HUES64 (cell line): ENCODE measurements at regions not wholly inside any gene's neighbourhood (a gene's known extent, or its start where the extent isn't known, plus 50 kb on each side); places are given as distances from the start of the nearest gene placed in this dataset.
"Not testable (repeated sequence)": the region's sequence is repeated elsewhere in the genome, so short reads cannot be mapped to it uniquely, and the experiment has no call there.

Experiments used
- H3K27ac ChIP-seq: 2 replicates; pipeline ENCODE4 v1.7.0; 2013; ENCODE audit warnings: low read depth, low read length, inconsistent platforms
- H3K27me3 ChIP-seq: 2 replicates; pipeline ENCODE4 v1.6.1; 2013; ENCODE audit warnings: mild to moderate bottlenecking, low read length; ENCODE audit not compliant: insufficient read depth
- H3K36me3 ChIP-seq: 2 replicates; pipeline ENCODE4 v1.6.1; 2013; ENCODE audit warnings: mild to moderate bottlenecking, low read length; ENCODE audit not compliant: insufficient read depth
- H3K4me1 ChIP-seq: 2 replicates; pipeline ENCODE4 v1.6.1; 2013; ENCODE audit warnings: mild to moderate bottlenecking, low read length, moderate library complexity; ENCODE audit not compliant: insufficient read depth
- H3K4me3 ChIP-seq: 2 replicates; pipeline ENCODE4 v1.5.1; 2013; ENCODE audit warnings: mild to moderate bottlenecking, low read length, moderate library complexity
- H3K9ac ChIP-seq: 2 replicates; pipeline ENCODE4 v1.6.1; 2013; ENCODE audit warnings: mild to moderate bottlenecking, low read depth, low read length
- H3K9me3 ChIP-seq: 2 replicates; pipeline ENCODE4 v1.6.1; 2013; ENCODE audit warnings: low read depth, low read length; ENCODE audit not compliant: insufficient read depth
- WGBS: fragments of 150-250, 120-280 bp; methylation state at CpG from one replicate; pipeline ENCODE4 v1.1.7; 2013; ENCODE audit warnings: missing lambda C conversion rate; 5-methylcytosine and 5-hydroxymethylcytosine counted together

DNA sequence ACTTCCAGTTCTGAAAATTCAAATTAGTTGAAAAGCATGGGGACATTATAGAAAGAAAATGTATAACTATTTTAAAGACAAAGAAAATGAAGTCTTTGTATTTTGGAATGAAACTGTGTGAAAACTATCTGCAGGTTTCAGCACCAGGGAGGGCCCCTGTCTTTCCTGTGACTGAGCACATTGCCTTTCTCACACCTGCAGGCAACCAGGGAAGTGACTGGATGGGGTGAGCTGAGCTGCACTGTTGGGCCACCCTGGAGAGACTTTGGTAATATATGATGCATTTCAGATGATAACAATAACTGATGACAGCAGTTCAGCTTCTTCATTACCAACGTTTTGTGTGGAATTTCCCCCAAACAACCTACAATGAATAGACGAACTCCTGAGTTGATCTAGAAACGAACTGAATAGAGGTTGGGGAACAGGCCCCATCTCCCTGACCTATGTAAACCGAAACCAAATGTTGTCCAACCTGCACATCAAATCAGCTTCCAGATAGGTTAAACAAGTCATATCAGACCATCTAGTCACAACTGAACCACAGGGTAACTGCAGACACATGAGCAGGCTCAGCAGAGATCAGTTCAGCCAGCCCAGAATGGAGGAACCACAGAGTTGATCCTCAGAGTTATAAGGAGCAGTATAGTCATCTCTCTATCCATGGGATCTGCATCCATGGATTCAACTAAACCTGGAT lies 1402.2 kb downstream of the RPIA start:
- WGBS = no CpG with 5 or more reads among the region's 4 CpGs
- not testable (repeated sequence) for H3K9me3 ChIP-seq, H3K27me3 ChIP-seq, H3K4me3 ChIP-seq, H3K9ac ChIP-seq, H3K4me1 ChIP-seq, H3K27ac ChIP-seq, H3K36me3 ChIP-seq

DNA sequence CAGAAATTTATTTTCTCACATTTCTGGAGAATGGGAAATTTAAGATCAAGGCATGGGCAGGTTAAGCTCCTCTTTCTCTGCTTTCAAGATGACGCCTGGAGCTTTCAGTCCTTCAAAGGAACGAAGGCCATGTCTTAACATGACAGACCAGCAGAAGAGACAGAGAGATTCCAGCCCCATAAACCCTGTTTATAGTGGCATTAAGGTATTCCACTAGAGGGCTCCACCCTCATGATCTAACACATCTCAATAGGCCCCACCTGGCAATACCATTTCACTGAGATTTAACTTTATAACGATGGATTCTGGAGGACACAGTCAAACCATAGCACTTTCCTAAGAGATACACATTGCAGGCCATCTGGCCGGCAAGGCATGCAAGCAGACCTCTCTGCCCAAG lies 1406.1 kb downstream of the RPIA start:
- H3K27me3 ChIP-seq, H3K36me3 ChIP-seq, H3K4me3 ChIP-seq, H3K9ac ChIP-seq, H3K9me3 ChIP-seq, H3K4me1 ChIP-seq, H3K27ac ChIP-seq: not testable (repeated sequence)
- 60% methylated on average over 1 of the region's 4 CpGs for WGBS

DNA sequence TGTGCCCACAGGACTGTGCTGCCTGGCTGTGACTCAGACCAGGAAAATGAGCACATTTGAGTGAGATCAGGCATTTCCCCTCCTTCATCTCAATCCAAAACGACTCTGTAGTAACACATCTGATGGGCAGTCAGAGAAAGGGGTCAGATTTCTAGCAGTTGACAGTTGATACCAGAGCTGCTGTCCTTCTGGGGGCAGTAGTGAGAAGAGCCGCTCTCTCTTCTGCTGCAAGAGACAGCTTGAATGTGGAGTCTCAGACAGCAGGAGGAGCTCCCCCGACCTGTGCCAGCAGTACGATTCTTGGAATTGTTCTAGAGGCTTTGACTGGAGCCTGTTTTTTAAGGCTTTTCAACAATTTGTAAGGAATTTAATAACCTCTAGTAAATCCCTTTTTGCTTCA lies 1413.7 kb downstream of the RPIA start:
- H3K27me3 ChIP-seq, H3K9ac ChIP-seq, H3K9me3 ChIP-seq, H3K36me3 ChIP-seq, H3K27ac ChIP-seq, H3K4me3 ChIP-seq, H3K4me1 ChIP-seq: not testable (repeated sequence)
- 67% methylated on average over 3 of the region's 4 CpGs for WGBS

DNA sequence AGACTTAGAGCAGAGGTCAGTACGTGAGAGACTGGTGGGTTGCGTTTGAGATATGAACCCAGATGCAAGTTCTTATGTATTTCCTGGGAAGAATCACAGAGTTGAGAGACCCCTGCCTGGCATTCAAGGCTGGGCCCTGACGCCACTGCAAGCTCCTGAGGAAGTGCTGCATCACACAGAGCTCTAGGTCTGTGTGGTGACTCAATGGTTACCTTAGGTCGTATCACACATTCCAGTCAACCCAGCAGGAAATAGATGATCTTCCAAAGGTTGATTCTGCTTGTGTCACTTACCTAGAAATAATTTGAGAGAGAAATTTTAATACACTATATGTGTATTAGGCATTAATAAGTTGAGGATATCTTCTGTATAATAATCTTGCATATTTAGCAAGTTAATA lies 1431.9 kb downstream of the RPIA start:
- not testable (repeated sequence) for H3K4me1 ChIP-seq, H3K27ac ChIP-seq, H3K9me3 ChIP-seq, H3K36me3 ChIP-seq, H3K4me3 ChIP-seq, H3K9ac ChIP-seq, H3K27me3 ChIP-seq
- 77% methylated on average over 3 of the region's 4 CpGs for WGBS

DNA sequence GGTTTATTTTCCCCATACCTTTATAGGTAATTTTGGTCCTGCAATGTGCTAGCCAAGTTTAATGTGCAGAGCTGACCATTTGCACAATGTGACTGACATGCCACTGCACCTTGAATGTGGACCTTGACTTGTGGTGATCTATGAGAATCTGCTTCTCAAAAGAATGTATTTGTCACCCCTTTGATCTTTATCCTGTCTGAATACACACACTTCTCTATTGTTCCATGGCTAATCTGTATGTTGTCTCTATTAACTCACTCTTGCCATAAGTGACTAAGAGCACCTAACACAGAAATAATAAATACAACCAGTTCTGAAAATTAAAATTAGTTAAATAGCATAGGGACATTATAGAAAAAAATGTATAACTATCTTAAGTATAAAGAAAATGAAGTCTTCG lies 1447.6 kb downstream of the RPIA start:
- H3K27ac ChIP-seq = not testable (repeated sequence)
- no CpG with 5 or more reads among the region's 1 CpG for WGBS

DNA sequence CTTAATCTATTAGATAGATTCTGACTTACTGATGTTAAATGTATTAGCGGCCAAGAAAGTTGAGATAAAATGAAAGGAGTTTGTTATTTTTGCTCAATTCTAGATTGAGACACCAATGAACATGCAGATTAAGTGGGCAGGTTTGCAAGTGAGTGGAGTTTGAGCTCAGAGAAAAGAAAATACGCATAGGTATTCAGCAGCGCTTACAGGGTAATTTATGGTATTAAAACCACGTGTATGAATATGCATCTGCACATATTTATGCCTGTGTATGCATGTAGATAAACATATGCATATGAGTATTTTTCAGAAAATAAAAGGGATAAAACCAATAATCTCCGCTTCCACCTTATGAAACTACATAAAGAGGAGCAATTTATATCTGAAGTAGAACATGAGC lies 1450.1 kb downstream of the RPIA start:
- 53% methylated on average over 3 of the region's 5 CpGs for WGBS
- not testable (repeated sequence) for H3K27me3 ChIP-seq, H3K9ac ChIP-seq, H3K36me3 ChIP-seq, H3K9me3 ChIP-seq, H3K4me1 ChIP-seq, H3K27ac ChIP-seq, H3K4me3 ChIP-seq

More for the DNA sequence above, 1447.6 kb downstream of the RPIA start:
- not testable (repeated sequence) for H3K4me1 ChIP-seq, H3K9ac ChIP-seq, H3K4me3 ChIP-seq, H3K9me3 ChIP-seq, H3K36me3 ChIP-seq, H3K27me3 ChIP-seq

DNA sequence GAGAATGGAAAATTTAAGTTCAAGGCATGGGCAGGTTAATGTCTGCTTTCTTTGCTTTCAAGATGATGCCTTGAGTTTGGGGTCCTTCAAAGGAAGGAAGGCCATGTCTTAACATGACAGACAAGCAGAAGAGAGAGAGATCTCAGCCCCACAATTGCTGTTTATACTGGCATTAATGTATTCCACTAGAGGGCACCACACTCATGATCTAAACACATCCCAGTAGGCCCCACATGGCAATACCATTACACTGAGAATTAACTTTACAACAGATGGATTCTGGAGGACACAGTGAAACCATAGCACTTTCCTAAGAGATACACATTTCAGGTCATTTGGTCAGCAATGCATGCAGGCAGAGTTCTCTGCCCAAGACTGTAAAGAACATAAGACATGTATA lies 1460.3 kb downstream of the RPIA start:
- not testable (repeated sequence) for H3K4me1 ChIP-seq, H3K9ac ChIP-seq, H3K9me3 ChIP-seq, H3K27ac ChIP-seq, H3K4me3 ChIP-seq, H3K36me3 ChIP-seq, H3K27me3 ChIP-seq

DNA sequence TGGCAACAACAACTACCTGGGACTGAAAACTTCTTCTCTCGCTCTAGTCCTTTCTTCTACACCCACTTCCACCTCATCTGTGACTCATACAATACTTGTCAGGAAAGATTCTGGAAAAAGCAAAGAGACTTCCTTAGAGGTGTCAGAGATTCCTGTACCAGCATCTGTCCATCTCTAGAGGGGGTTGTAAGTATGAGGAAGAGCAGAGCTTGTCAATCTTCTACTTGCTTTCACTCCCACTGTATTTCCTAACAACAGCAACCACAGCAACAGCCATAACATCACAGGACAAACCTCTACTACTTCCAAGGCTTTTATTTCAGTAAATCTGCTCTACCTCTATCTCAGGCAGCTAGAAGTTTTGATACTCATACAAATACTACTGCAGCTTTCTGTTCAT lies 1479.5 kb downstream of the RPIA start:
- H3K9me3 ChIP-seq, H3K36me3 ChIP-seq, H3K4me3 ChIP-seq, H3K27me3 ChIP-seq, H3K27ac ChIP-seq, H3K4me1 ChIP-seq, H3K9ac ChIP-seq: not testable (repeated sequence)
- whole genome bisulfite sequencing = 62% methylated on average over 1 of the region's 1 CpG

DNA sequence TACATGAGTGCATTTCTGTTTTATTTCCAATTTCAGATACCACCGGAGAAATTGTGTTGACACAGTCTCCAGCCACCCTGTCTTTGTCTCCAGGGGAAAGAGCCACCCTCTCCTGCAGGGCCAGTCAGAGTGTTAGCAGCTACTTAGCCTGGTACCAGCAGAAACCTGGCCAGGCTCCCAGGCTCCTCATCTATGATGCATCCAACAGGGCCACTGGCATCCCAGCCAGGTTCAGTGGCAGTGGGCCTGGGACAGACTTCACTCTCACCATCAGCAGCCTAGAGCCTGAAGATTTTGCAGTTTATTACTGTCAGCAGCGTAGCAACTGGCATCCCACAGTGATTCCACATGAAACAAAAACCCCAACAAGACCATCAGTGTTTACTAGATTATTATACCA lies 1481.6 kb downstream of the RPIA start:
- not testable (repeated sequence) for H3K9me3 ChIP-seq, H3K4me1 ChIP-seq, H3K4me3 ChIP-seq, H3K9ac ChIP-seq, H3K27ac ChIP-seq, H3K36me3 ChIP-seq, H3K27me3 ChIP-seq
- 82% methylated on average over 1 of the region's 2 CpGs for WGBS

DNA sequence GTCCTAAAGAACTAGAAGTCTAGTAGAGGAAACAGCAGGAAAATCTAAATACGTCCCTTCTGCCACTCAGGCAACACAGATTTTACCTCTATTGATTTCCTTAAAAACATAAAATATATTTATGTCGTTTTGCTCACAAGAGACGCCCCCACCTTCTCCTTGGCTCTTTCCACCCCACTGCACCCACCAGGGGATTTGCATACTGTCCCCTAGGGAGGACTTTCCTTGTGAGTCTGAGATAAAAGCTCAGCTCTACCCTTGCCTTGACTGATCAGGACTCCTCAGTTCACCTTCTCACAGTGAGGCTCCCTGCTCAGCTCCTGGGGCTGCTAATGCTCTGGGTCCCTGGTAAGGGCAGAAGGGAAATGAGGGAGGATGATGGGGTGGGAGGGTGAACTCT lies 1488.1 kb downstream of the RPIA start:
- not testable (repeated sequence) for H3K27me3 ChIP-seq, H3K36me3 ChIP-seq, H3K9ac ChIP-seq, H3K9me3 ChIP-seq, H3K4me1 ChIP-seq, H3K4me3 ChIP-seq, H3K27ac ChIP-seq
- no CpG with 5 or more reads among the region's 3 CpGs for WGBS

DNA sequence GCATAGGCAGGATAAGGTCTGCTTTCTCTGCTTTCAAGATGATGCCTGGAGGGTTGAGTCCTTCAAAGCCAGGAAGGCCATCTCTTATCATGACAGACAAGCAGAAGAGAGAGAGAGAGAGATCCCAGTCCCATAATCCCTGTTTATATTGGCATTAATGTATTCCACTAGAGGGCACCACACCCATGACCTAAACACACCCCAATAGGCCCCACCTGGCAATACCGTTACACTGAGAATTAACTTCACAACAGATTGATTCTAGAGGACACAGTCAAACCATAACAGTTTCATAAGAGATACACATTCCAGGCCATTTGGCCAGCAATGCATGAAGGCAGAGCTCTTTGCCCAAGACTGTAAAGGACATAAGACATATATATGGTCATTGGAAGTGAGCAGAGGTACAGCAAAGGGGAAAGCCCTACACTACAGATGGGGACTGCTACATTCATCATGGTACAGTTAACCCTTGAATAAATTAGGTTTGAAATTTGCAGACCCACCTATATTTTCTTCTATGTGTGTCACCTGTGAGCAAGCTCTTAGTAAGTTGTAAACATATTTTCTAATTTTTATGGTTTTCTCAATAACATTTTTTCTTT lies 1516.1 kb downstream of the RPIA start:
- 84% methylated on average over 1 of the region's 1 CpG for WGBS
- H3K9me3 ChIP-seq = no peaks in the 10 kb centered on the region
- H3K27me3 ChIP-seq = no peaks in the 10 kb centered on the region
- H3K27ac ChIP-seq = no peak overlapping the region
- no peak overlapping the region for H3K9ac ChIP-seq
- H3K36me3 ChIP-seq = no peaks in the 10 kb centered on the region
- no peak overlapping the region for H3K4me3 ChIP-seq
- H3K4me1 ChIP-seq = peaks cover 30% of the 10 kb centered on the region; the same call in 1 of the 2 replicates

DNA sequence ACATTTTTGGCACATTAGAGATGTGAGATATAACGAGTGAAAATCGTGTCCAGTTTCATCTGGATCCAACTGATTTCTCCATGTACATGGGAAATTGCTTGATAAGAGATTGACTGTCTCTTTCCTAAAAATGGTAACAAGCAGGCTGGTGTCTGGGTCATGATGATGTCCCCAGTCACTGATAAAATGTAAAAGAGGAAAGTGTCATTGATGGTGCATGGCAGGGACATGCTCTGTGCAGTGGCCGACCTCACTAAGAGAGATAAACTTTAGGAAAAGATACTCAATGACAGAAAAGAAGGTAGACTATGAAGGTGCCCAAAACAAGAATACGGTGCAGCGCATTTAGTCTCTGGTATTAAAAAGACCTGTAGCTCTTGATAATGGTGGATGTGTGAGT lies 1517.5 kb downstream of the RPIA start:
- Histone ChIP-seq H3K4me3 (no peak overlapping the region), H3K9me3 (no peaks in the 10 kb centered on the region), H3K4me1 (peaks cover 20% of the 10 kb centered on the region; the same call in 1 of the 2 replicates), H3K27me3 (no peaks in the 10 kb centered on the region), H3K9ac (no peak overlapping the region), H3K27ac (no peak overlapping the region), H3K36me3 (no peaks in the 10 kb centered on the region)
- WGBS = 76% methylated on average over 5 of the region's 5 CpGs
